OCI-LY7 (cell line): ENCODE measurements at regions not wholly inside any gene's neighbourhood (a gene's known extent, or its start where the extent isn't known, plus 50 kb on each side); places are given as distances from the start of the nearest gene placed in this dataset.

Source experiments
- CTCF ChIP-seq: fragments of 200-600 bp; sonication (generic); conservative IDR thresholded peaks from 2 replicates; pipeline ENCODE4 v1.5.1; 2014; ENCODE audit warnings: mild to moderate bottlenecking, antibody characterized with exemption, low read length, moderate library complexity, mixed read lengths
- EZH2phosphoT487 ChIP-seq: fragments of 200-600 bp; sonication (generic); IDR thresholded peaks from 2 replicates; pipeline ENCODE4 v1.6.1; 2018; ENCODE audit warnings: low read depth, borderline replicate concordance, mild to moderate bottlenecking, mixed run types, antibody characterized with exemption, low read length, moderate library complexity, mixed read lengths

- TF ChIP-seq CTCF (no peak), EZH2phosphoT487 (no peak)
These were observed 78.0 kb upstream of the MAFB start for GRCh38 chr20:40766790-40767614.
